ENCODE measurements at regions not wholly inside any gene's neighbourhood (a gene's known extent, or its start where the extent isn't known, plus 50 kb on each side); places are given as distances from the start of the nearest gene placed in this dataset.
"Not testable (repeated sequence)": the region's sequence is repeated elsewhere in the genome, so short reads cannot be mapped to it uniquely, and the experiment has no call there.

GRCh38 chr3:29181149-29181780, 99.6 kb upstream of the RBMS3 start:
- TF ChIP-seq, protein P1, sequence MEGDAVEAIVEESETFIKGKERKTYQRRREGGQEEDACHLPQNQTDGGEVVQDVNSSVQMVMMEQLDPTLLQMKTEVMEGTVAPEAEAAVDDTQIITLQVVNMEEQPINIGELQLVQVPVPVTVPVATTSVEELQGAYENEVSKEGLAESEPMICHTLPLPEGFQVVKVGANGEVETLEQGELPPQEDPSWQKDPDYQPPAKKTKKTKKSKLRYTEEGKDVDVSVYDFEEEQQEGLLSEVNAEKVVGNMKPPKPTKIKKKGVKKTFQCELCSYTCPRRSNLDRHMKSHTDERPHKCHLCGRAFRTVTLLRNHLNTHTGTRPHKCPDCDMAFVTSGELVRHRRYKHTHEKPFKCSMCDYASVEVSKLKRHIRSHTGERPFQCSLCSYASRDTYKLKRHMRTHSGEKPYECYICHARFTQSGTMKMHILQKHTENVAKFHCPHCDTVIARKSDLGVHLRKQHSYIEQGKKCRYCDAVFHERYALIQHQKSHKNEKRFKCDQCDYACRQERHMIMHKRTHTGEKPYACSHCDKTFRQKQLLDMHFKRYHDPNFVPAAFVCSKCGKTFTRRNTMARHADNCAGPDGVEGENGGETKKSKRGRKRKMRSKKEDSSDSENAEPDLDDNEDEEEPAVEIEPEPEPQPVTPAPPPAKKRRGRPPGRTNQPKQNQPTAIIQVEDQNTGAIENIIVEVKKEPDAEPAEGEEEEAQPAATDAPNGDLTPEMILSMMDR (IDR thresholded peaks at IDR 0.05; ENCODE audit: extremely low read depth, insufficient read depth, missing control alignments) = no peak
- in situ Hi-C loops (cut with MboI; ENCODE audit: low pct_unique_long_range_greater_than_20kb, low sequenced_read_pairs, unreplicated experiment) = no loop called here
- peak; percentile 19 for DNase-seq (ENCODE audit: low spot score)

DNA sequence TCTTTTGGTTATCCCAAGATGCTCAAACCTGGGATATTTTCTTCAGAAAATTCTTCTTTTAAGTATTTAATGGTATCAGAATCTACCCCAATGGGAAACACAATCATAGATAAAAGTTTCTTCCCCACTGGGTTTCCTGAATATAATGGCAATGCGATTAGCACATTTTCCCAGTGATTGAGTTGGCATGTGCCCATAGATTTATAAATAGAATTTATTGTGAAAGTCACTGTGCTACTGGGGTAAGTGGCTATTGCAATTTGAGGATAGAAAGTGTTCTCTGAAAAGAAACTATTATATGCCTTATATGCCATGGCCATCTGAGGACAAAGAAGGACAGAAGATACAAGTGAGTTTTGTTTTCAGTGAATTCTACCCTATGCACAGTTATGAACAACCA, 99.0 kb upstream of the RBMS3 start:
- DNase-seq (ENCODE audit: low spot score) = no peak
- TF ChIP-seq, protein P1 (IDR thresholded peaks at IDR 0.05; ENCODE audit: extremely low read depth, insufficient read depth, missing control alignments) = no peak
- in situ Hi-C loops (cut with MboI; ENCODE audit: low pct_unique_long_range_greater_than_20kb, low sequenced_read_pairs, unreplicated experiment) = no loop called here

- DNase-seq (ENCODE audit: low spot score); in situ Hi-C loops (cut with MboI; ENCODE audit: low pct_unique_long_range_greater_than_20kb, low sequenced_read_pairs, unreplicated experiment): not testable (repeated sequence)
These were observed 98.0 kb upstream of the RBMS3 start for GRCh38 chr3:29182828-29183227.

- DNase-seq (ENCODE audit: low spot score) = no peak
- TF ChIP-seq, protein P1 (IDR thresholded peaks at IDR 0.05; ENCODE audit: extremely low read depth, insufficient read depth, missing control alignments) = no peak
- in situ Hi-C loops (cut with MboI; ENCODE audit: low pct_unique_long_range_greater_than_20kb, low sequenced_read_pairs, unreplicated experiment) = no loop called here
These were observed 97.4 kb upstream of the RBMS3 start for GRCh38 chr3:29183346-29184087.

DNA sequence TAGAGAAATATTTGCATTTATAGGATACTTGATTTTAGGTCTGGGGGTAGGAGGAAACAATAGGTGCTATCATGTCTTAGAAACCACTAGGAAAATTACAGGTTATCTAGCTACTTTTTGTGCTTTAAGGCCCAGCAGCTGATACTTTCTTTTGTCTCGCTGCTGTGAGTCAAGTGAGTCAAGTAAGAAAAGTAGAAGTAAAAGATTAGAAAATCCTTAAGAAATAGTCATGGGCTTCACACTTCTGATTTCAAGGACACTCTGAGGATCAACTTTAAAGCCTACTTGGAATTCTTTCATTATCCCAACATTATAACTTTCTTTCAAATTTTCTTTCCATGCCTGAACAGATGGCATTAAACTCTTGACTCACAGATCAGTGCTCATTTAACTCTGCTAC, 95.2 kb upstream of the RBMS3 start:
- in situ Hi-C loops (cut with MboI; ENCODE audit: low pct_unique_long_range_greater_than_20kb, low sequenced_read_pairs, unreplicated experiment) = no loop called here
- TF ChIP-seq, protein P1 (IDR thresholded peaks at IDR 0.05; ENCODE audit: extremely low read depth, insufficient read depth, missing control alignments) = no peak
- no peak for DNase-seq (ENCODE audit: low spot score)

DNA sequence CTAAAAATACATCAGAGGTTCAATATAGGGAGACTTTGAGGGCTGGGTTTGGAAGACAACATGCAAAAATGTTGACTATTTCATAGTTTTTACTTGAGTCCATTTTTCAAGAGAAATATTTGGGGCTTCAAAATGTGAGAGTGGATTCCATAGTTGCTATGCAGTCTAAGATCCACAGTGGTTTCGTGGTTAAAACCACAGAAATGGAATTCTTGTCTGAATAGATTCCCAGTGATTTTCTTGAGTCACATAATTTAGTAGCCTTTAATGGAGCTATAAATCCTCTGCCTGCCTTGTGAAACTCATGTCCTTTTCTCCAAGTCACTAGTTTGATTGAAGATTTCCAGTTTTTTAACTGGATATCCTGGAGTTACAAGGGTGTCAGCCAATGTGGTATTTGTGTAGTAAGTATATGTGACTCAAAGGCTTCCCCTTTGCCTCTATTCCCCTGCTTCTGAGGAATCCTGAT, 94.7 kb upstream of the RBMS3 start:
- no peak for DNase-seq (ENCODE audit: low spot score)
- in situ Hi-C loops (cut with MboI; ENCODE audit: low pct_unique_long_range_greater_than_20kb, low sequenced_read_pairs, unreplicated experiment) = no loop called here
- TF ChIP-seq, protein P1 (IDR thresholded peaks at IDR 0.05; ENCODE audit: extremely low read depth, insufficient read depth, missing control alignments) = no peak

All from GM13977 (cell line).